T follicular helper cell (primary cell): ENCODE measurements at regions not wholly inside any gene's neighbourhood (a gene's known extent, or its start where the extent isn't known, plus 50 kb on each side); places are given as distances from the start of the nearest gene placed in this dataset.
A peak's percentile ranks its signal among the peaks of the same experiment; 100 is the strongest.

Experiments used
- DNase-seq: peaks from one replicate; pipeline ENCODE4 v3.0.0-alpha.2; 2020; ENCODE audit warnings: low read depth

- DNase-seq, result no peak
These were observed 91.7 kb upstream of the MAP3K4 start for GRCh38 chr6:160899671-160900430.

- no peak for DNase-seq
These were observed 79.6 kb upstream of the MAP3K4 start for GRCh38 chr6:160911949-160912348.

- DNase-seq, result no peak
These were observed 79.2 kb upstream of the MAP3K4 start for GRCh38 chr6:160912411-160912810.

- DNase-seq, result no peak
These were observed 74.0 kb upstream of the MAP3K4 start for GRCh38 chr6:160917572-160917971.

- DNase-seq, result no peak
These were observed 71.7 kb upstream of the MAP3K4 start for GRCh38 chr6:160919723-160920440.

GRCh38 chr6:160921095-160921494 lies 70.5 kb upstream of the MAP3K4 start:
- DNase-seq, result no peak

- DNase-seq, result no peak
These were observed 65.0 kb upstream of the MAP3K4 start for GRCh38 chr6:160926281-160927276.

- no peak for DNase-seq
These were observed 64.2 kb upstream of the MAP3K4 start for GRCh38 chr6:160927416-160927815.

GRCh38 chr6:160929361-160929760 lies 62.2 kb upstream of the MAP3K4 start:
- DNase-seq, result no peak

GRCh38 chr6:160929831-160930230 lies 61.7 kb upstream of the MAP3K4 start:
- no peak for DNase-seq

GRCh38 chr6:160930547-160931377 lies 60.8 kb upstream of the MAP3K4 start:
- DNase-seq, result peak; percentile 42

- DNase-seq, result no peak
These were observed 59.9 kb upstream of the MAP3K4 start for GRCh38 chr6:160931378-160932310.

- DNase-seq, result no peak
These were observed 58.3 kb upstream of the MAP3K4 start for GRCh38 chr6:160933256-160933655.

- DNase-seq, result no peak
These were observed 57.4 kb upstream of the MAP3K4 start for GRCh38 chr6:160934157-160934556.

GRCh38 chr6:160940197-160940596 lies 51.4 kb upstream of the MAP3K4 start:
- DNase-seq, result no peak
